ENCODE measurements at regions not wholly inside any gene's neighbourhood (a gene's known extent, or its start where the extent isn't known, plus 50 kb on each side); places are given as distances from the start of the nearest gene placed in this dataset.

GRCh38 chr22:23370251-23370650 is 189.9 kb downstream of the BCR start:
- H3K27me3 ChIP-seq (replicated peaks; ENCODE audit: insufficient read depth, low read depth, low read length, poor library complexity) = peaks cover 16% of the 10 kb centered on the region
- POLR2A ChIA-PET (ENCODE audit: low non-redundant PET) = no interaction called here
- H3K4me1 ChIP-seq (ENCODE audit: insufficient read depth, low read length, poor library complexity, severe bottlenecking) = no peaks in the 10 kb centered on the region
- no peak for DNase-seq (ENCODE audit: low spot score)
- H3K9me3 ChIP-seq (ENCODE audit: low read depth, low read length, poor library complexity, severe bottlenecking) = no peaks in the 10 kb centered on the region
- CTCF ChIA-PET = no interaction called here
- no peaks in the 10 kb centered on the region for H3K36me3 ChIP-seq (ENCODE audit: insufficient read depth, low read length, poor library complexity, severe bottlenecking)
- no peak for TF ChIP-seq CTCF (conservative IDR thresholded peaks at IDR 0.05; ENCODE audit: low read depth, low read length)
- TF ChIP-seq EZH2 (IDR thresholded peaks at IDR 0.05; ENCODE audit: borderline replicate concordance, low read depth, low read length, poor library complexity, severe bottlenecking) = no peak
- no peak overlapping the region for H3K27ac ChIP-seq (ENCODE audit: low read depth, low read length, poor library complexity, severe bottlenecking)
- intact Hi-C loops (cut with micrococcal nuclease; ENCODE audit: unreplicated experiment) = no loop called here
- BruUV-seq (replicated peaks) = no TSS peak
- no peak overlapping the region for H3K4me3 ChIP-seq (ENCODE audit: low read depth, low read length, poor library complexity, severe bottlenecking)

GRCh38 chr22:23369054-23369685 is 188.9 kb downstream of the BCR start:
- ChIA-PET POLR2A (ENCODE audit: low non-redundant PET) (no interaction called here), CTCF (interaction anchor here (0.6 kb wide), 1 partner anchor 17 kb away, joined by 3 read pairs; no protein-coding TSS in a partner anchor)
- intact Hi-C loops (cut with micrococcal nuclease; ENCODE audit: unreplicated experiment) = loop anchor here (10.0 kb wide), 1 partner anchor 64 kb away; no protein-coding TSS in a partner anchor
- Histone ChIP-seq H3K4me1 (ENCODE audit: insufficient read depth, low read length, poor library complexity, severe bottlenecking) (no peaks in the 10 kb centered on the region), H3K9me3 (ENCODE audit: low read depth, low read length, poor library complexity, severe bottlenecking) (no peaks in the 10 kb centered on the region), H3K4me3 (ENCODE audit: low read depth, low read length, poor library complexity, severe bottlenecking) (no peak overlapping the region), H3K27me3 (replicated peaks; ENCODE audit: insufficient read depth, low read depth, low read length, poor library complexity) (peaks cover 18% of the 10 kb centered on the region), H3K36me3 (ENCODE audit: insufficient read depth, low read length, poor library complexity, severe bottlenecking) (no peaks in the 10 kb centered on the region), H3K27ac (ENCODE audit: low read depth, low read length, poor library complexity, severe bottlenecking) (no peak overlapping the region)
- no peak for DNase-seq (ENCODE audit: low spot score)
- no TSS peak for BruUV-seq (replicated peaks)
- no peak for TF ChIP-seq EZH2 (IDR thresholded peaks at IDR 0.05; ENCODE audit: borderline replicate concordance, low read depth, low read length, poor library complexity, severe bottlenecking)
- no peak for TF ChIP-seq CTCF (conservative IDR thresholded peaks at IDR 0.05; ENCODE audit: low read depth, low read length)
